GM23248 (cell line): ENCODE measurements at regions not wholly inside any gene's neighbourhood (a gene's known extent, or its start where the extent isn't known, plus 50 kb on each side); places are given as distances from the start of the nearest gene placed in this dataset.
"Not testable (repeated sequence)": the region's sequence is repeated elsewhere in the genome, so short reads cannot be mapped to it uniquely, and the experiment has no call there.

Source experiments
- EZH2 ChIP-seq: fragments of 200-600 bp; sonication (generic); IDR thresholded peaks from 2 replicates; pipeline ENCODE4 v1.6.1; 2018; ENCODE audit warnings: antibody characterized with exemption, mild to moderate bottlenecking; ENCODE audit not compliant: insufficient read depth, poor library complexity, severe bottlenecking
- EZH2phosphoT487 ChIP-seq: fragments of 200-600 bp; sonication (generic); IDR thresholded peaks from 2 replicates; pipeline ENCODE4 v1.6.1; 2018; ENCODE audit warnings: antibody characterized with exemption, moderate library complexity, mild to moderate bottlenecking, low read depth; ENCODE audit not compliant: insufficient read depth

GRCh38 chr2:89244407-89244806 lies 552.9 kb downstream of the RPIA start:
- TF ChIP-seq EZH2phosphoT487, EZH2: not testable (repeated sequence)
